SU-DHL-6 (cell line): ENCODE measurements at regions not wholly inside any gene's neighbourhood (a gene's known extent, or its start where the extent isn't known, plus 50 kb on each side); places are given as distances from the start of the nearest gene placed in this dataset.

Source experiments
- EZH2phosphoT487 ChIP-seq: fragments of 200-600 bp; sonication (generic), shearing (Covaris generic); conservative IDR thresholded peaks from 2 replicates; pipeline ENCODE4 v1.6.1; 2018; ENCODE audit warnings: mild to moderate bottlenecking, antibody characterized with exemption, low read length, moderate library complexity, mixed read lengths
- TF ChIP-seq, protein P1 (sequence below): fragments of 200-600 bp; sonication (generic); IDR thresholded peaks from one replicate; pipeline ENCODE4 v1.5.1; 2017; ENCODE audit warnings: antibody characterized with exemption, mild to moderate bottlenecking, low read length, moderate library complexity; ENCODE audit not compliant: insufficient read depth, poor library complexity, severe bottlenecking

- TF ChIP-seq, protein P1, sequence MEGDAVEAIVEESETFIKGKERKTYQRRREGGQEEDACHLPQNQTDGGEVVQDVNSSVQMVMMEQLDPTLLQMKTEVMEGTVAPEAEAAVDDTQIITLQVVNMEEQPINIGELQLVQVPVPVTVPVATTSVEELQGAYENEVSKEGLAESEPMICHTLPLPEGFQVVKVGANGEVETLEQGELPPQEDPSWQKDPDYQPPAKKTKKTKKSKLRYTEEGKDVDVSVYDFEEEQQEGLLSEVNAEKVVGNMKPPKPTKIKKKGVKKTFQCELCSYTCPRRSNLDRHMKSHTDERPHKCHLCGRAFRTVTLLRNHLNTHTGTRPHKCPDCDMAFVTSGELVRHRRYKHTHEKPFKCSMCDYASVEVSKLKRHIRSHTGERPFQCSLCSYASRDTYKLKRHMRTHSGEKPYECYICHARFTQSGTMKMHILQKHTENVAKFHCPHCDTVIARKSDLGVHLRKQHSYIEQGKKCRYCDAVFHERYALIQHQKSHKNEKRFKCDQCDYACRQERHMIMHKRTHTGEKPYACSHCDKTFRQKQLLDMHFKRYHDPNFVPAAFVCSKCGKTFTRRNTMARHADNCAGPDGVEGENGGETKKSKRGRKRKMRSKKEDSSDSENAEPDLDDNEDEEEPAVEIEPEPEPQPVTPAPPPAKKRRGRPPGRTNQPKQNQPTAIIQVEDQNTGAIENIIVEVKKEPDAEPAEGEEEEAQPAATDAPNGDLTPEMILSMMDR: no peak
- no peak for TF ChIP-seq EZH2phosphoT487
These were observed 473.5 kb downstream of the RIT2 start for GRCh38 chr18:42641996-42642395.
